GM23338 (cell line): ENCODE measurements at regions not wholly inside any gene's neighbourhood (a gene's known extent, or its start where the extent isn't known, plus 50 kb on each side); places are given as distances from the start of the nearest gene placed in this dataset.

Source experiments
- CTCF ChIP-seq, 2 experiments: fragments of 200-600 bp in 1 of 2; sonication (generic) in 1 of 2; conservative IDR thresholded peaks; 2 replicates each; pipeline versions ENCODE4 v1.5.1 to v1.6.1; 2016 to 2017; ENCODE audit warnings: antibody characterized with exemption in 2 of 2, low read depth in 2 of 2, mild to moderate bottlenecking in 2 of 2, moderate library complexity in 1 of 2
- EZH2 ChIP-seq: fragments of 200-600 bp; sonication (generic); IDR thresholded peaks from one replicate; pipeline ENCODE4 v1.8.0; 2017; ENCODE audit warnings: antibody characterized with exemption, mild to moderate bottlenecking, low read depth; ENCODE audit not compliant: unreplicated experiment
- EZH2phosphoT487 ChIP-seq: fragments of 200-600 bp; sonication (generic); IDR thresholded peaks from one replicate; pipeline ENCODE4 v1.8.1; 2018; ENCODE audit warnings: antibody characterized with exemption; ENCODE audit not compliant: unreplicated experiment
- JUNB ChIP-seq: IDR thresholded peaks from one replicate; pipeline ENCODE4 v1.6.1; 2016; ENCODE audit warnings: antibody characterized with exemption; ENCODE audit not compliant: unreplicated experiment
- NANOG ChIP-seq: IDR thresholded peaks from 2 replicates; pipeline ENCODE4 v1.6.1; 2016; ENCODE audit warnings: antibody characterized with exemption, borderline replicate concordance
- POLR2AphosphoS5 ChIP-seq: IDR thresholded peaks from 2 replicates; pipeline ENCODE4 v1.6.1; 2016; ENCODE audit warnings: antibody characterized with exemption, low read depth
- REST ChIP-seq: IDR thresholded peaks from one replicate; pipeline ENCODE4 v1.6.1; 2018; ENCODE audit warnings: antibody characterized with exemption; ENCODE audit not compliant: unreplicated experiment
- TF ChIP-seq, protein P1 (sequence below): IDR thresholded peaks from 2 replicates; pipeline ENCODE4 v1.6.1; 2016; ENCODE audit warnings: antibody characterized with exemption

- TF ChIP-seq EZH2 = no peak
- TF ChIP-seq CTCF (conservative IDR thresholded peaks at IDR 0.05; ENCODE audit: low read depth in 2 of 2) = no peak
- TF ChIP-seq JUNB = no peak
- no peak for TF ChIP-seq EZH2phosphoT487
- no peak for TF ChIP-seq REST
- no peak for TF ChIP-seq POLR2AphosphoS5
- TF ChIP-seq, protein P1, sequence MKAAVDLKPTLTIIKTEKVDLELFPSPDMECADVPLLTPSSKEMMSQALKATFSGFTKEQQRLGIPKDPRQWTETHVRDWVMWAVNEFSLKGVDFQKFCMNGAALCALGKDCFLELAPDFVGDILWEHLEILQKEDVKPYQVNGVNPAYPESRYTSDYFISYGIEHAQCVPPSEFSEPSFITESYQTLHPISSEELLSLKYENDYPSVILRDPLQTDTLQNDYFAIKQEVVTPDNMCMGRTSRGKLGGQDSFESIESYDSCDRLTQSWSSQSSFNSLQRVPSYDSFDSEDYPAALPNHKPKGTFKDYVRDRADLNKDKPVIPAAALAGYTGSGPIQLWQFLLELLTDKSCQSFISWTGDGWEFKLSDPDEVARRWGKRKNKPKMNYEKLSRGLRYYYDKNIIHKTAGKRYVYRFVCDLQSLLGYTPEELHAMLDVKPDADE = no peak
- no peak for TF ChIP-seq NANOG
Measured at GRCh38 chr3:174482541-174482940, 376.6 kb upstream of the NAALADL2 start.
